Smooth muscle cell of the brain vasculature (primary cell): ENCODE measurements at regions not wholly inside any gene's neighbourhood (a gene's known extent, or its start where the extent isn't known, plus 50 kb on each side); places are given as distances from the start of the nearest gene placed in this dataset.
"Not testable (repeated sequence)": the region's sequence is repeated elsewhere in the genome, so short reads cannot be mapped to it uniquely, and the experiment has no call there.

Source experiments
- DNase-seq: peaks from one replicate; pipeline ENCODE4 v3.0.0-alpha.2; 2012; ENCODE audit warnings: low read depth, low spot score

GRCh38 chr5:41995193-41995592, 70.1 kb downstream of the FBXO4 start:
- no peak for DNase-seq

GRCh38 chr5:42001673-42002072, 76.6 kb downstream of the FBXO4 start:
- DNase-seq = no peak

DNA sequence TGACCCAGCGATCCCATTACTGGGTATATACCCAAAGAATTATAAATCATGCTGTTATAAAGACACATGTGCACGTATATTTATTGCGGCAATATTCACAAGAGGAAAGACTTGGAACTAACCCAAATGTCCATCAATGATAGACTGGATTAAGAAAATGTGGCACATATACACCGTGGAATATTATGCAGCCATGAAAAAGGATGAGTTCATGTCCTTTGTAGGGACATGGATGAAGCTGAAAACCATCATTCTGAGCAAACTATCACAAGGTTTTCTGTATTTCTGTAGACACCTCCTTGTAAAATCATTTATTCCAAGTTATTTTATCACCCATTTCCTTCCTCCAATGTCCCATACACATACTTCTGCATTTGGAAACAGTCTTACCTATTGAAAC, 78.8 kb downstream of the FBXO4 start:
- DNase-seq = not testable (repeated sequence)

- peak; percentile 4 for DNase-seq
These were observed 80.6 kb downstream of the FBXO4 start for GRCh38 chr5:42005561-42006153.

DNA sequence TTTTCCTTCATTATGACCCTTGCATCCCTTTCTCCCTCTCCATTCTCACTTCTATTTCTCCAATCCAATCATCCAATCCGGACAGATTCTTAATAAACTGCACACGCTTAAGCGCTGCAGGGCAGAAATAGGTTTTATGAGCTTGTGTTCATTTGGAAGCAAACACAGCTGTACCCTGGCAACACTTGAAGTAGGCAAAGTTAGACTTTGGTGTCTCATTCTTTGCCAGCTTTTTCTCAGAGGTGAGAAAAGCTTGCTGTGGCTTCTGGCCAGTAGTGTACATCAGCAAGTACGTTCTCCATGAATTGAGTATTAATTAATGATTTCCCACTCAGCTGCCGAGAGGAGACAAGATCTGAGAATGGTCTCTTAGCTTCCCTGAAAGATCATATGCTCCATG, 88.5 kb downstream of the FBXO4 start:
- no peak for DNase-seq

DNA sequence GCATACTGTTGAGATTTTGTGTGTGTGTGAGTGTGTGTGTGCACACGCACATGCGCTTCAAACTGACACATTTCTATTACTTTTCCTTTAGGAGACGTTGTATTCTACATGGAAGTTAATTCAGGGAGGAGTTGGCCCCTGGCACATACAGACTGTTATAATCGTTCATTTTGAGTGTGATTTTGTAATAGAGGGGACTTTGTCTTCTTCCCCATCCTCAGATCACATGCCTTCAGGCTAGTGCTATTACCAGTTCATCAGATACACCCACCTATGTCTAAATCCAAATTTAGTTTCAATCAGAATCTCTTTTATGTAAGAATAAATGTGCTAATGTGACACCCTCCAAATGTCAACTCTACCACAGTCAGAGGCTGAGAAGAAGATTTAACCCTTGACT, 90.2 kb downstream of the FBXO4 start:
- DNase-seq = no peak

GRCh38 chr5:42015681-42016080, 90.6 kb downstream of the FBXO4 start:
- no peak for DNase-seq

- no peak for DNase-seq
These were observed 95.9 kb downstream of the FBXO4 start for GRCh38 chr5:42020788-42021530.

- DNase-seq = no peak
These were observed 96.8 kb downstream of the FBXO4 start for GRCh38 chr5:42021923-42022322.

DNA sequence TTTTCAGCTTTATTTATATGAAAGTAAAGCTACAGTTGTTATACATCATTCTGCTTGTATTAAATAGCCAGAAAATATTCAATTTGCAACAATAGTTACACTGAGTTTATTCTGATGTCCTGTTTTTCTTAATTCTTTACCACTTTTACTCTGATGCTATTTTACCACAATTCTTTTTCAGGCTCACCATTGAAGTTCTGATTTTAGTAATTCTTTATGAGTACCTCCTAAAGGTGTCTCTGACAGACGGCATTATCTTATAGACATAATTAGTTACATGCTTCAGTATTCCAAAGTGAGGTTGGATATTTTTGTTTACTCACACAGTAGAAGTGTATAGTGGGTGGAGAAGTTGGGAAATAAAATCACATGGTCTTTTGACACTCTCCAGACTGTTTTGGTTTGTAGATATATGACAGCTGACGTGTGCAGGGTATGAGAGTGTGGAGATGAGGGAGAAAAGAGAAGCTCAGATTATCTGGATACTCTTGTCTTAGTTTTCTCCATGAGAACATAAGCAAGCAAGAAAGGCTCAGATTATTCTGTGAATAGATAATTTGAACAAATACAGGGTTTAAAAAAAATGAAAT, 97.4 kb downstream of the FBXO4 start:
- no peak for DNase-seq

GRCh38 chr5:42026446-42026845, 101.4 kb downstream of the FBXO4 start:
- no peak for DNase-seq

DNA sequence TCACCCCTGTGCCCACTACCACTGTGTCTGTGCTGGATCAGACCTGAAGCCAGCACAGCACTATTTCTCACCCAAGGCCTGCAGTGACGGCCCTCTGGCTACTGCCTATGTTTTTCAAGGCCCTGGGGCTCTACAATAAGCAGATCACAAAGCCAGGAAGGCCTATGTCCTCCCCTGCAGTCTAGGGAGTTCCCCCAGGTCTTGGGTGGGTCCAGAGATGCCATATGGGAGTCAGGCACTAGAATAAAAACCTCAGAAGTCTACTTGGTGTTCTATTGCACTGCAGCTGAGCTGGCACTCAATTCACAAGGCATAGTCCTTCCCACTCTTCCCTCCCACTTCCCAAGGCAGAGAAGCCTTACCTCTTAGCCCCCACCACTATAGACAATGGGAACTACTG, 107.1 kb downstream of the FBXO4 start:
- DNase-seq = no peak

DNA sequence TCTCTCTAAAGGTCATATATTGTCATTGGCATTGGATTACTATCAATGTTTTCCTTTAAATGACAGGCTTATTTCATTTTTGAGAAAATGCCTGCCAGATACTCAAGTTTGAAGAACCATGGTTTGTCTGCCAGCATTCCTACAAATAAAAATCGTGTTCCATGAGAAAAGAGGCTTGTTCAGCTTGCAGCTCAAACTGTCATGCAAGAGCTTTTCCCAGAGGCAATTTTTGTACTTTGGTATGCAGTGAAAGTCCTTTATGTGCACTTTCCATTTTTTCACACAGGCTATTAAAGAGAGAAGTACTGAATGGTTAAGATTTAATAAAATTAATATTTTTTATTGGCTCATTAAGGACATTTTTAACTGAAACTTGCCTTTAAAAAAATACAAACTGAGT, 110.4 kb downstream of the FBXO4 start:
- DNase-seq = no peak

GRCh38 chr5:42036379-42036778, 111.3 kb downstream of the FBXO4 start:
- DNase-seq = no peak

DNA sequence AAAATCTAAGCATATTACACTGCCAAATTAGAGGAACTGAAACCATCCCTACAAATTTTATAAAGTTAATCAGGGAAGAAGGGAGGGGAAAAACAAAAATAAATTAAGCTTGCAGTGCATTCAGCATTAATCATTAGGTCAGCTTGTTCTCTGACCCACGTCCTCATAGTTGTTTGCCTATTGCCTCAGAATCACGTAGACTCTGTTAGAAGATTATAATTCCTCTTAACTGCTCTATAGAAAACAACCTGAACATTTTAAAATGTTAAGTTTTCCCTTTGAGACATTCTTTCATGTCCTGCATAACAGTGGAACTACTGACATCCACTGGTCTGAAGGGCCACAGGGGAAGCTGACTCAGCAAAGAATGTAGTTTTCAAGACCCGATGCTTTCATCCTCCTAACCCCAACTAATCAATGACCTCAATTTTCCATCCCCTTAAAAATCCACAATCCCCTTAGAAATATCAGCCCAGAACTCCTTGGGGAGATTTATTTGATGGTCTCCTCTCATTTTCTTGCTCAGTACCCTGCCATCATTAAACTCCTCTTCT, 112.4 kb downstream of the FBXO4 start:
- DNase-seq = no peak

DNA sequence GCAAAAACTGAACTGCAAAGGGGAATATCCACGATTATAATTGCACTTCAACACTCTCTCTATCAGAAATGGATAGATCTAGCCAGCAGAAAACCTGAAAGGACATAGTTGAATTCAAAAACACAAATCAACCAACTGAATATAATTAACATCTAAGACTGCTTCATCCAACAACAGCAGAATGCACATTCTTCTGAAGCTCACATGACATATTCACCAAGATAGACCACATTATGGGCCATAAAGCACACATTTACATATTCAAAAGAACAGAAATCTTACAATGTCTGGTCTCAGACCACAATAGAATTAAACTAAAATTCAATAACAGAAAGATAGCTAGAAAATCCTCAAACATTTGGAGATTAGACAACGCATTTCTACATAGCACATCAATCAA, 118.3 kb downstream of the FBXO4 start:
- DNase-seq = no peak

DNA sequence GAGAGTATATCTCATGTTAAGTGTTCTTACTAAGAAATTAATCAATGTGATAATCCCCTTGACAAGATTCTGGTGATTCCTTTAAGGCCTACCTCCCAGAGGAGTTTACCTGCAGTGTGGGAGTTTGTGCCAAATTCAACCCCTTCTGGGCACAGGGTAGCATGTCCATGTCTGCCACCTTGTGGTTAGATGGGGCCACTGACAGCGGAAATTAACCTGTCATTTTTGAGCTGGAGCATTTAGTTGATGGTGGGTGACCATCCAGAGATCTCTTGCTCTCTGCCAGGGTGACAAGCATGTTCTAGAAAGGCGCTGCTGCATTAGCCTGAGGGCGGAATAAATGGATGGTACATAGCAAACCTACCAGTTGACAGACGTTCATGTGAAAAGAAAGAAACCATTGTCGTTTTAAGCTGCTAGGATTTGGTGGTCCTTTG, 132.2 kb downstream of the FBXO4 start:
- peak; percentile 2 for DNase-seq

DNA sequence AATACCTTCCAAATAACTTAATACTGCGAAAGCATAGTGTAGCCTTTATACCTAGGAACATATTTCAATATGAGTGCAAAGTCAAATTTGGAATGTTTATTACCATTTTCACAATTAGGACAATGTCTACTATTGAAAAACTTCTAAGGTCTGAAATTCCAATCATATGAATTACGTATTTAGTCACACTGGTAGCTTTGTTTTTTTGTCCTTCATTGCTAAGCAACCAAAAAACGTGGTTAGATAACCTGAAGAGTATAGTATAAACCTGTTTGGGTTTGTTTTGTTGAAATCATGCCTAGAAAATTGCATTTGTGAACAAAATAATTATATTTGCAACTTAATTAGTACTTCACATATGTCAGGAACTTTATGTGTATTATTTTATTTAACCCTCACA, 134.2 kb downstream of the FBXO4 start:
- DNase-seq = no peak

- DNase-seq = no peak
These were observed 134.8 kb downstream of the FBXO4 start for GRCh38 chr5:42059778-42060464.

GRCh38 chr5:42061121-42061520, 136.0 kb downstream of the FBXO4 start:
- DNase-seq = no peak

- no peak for DNase-seq
These were observed 139.7 kb downstream of the FBXO4 start for GRCh38 chr5:42064821-42065220.

DNA sequence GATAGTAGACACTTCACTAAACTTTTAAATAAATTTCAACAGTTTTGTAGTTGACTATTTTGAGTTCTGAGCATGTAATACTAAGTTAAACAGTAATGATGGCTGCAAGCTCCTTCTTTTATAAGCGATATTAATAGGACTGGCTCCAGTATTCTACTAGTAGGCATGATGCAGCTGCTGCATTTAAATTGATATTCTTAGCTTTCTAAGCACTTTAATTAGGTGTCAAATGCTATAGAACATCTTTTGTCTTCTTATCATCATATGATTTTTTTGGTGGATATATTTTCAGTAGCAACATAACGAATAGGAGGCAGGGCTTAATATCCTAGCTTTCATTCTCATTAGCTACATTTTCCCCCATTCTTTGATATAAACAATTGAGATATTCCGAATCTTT, 141.1 kb downstream of the FBXO4 start:
- no peak for DNase-seq
